K562 (cell line): ENCODE measurements at regions not wholly inside any gene's neighbourhood (a gene's known extent, or its start where the extent isn't known, plus 50 kb on each side); places are given as distances from the start of the nearest gene placed in this dataset.

Source experiments
- ATAC-seq: fragments of 200-7000 bp; cut with Tn5 transposase; 3 replicates; pipeline ENCODE4 v1.9.1; 2020; ENCODE audit warnings: moderate library complexity
- BruUV-seq: library from RNA; stranded (reverse); fragments of 400-500 nt; replicated peaks from 2 replicates; lab custom pipeline; 2021; lab: Mats Ljungman, UMichigan
- CTCF ChIA-PET: fragments of 300-600 bp; formaldehyde crosslinking; extraction: SDS; loops from one replicate; lab custom pipeline; 2021; ENCODE audit warnings: low intra/inter-chr PET ratio; lab: Yijun Ruan, JAX
- POLR2A ChIA-PET: fragments of 300-600, 350-650 bp; sonication (Branson Sonifier 250); formaldehyde crosslinking; extraction: SDS; loops from one replicate; lab custom pipeline; 2021; ENCODE audit warnings: antibody characterized with exemption, inconsistent platforms; lab: Yijun Ruan, JAX
- DNase-seq, 4 experiments: peaks; one replicate each; pipeline versions ENCODE4 v3.0.0 to v3.0.0-alpha.2; 2011 to 2018; ENCODE audit warnings: low spot score in 3 of 4, mixed read lengths in 3 of 4; ENCODE audit errors: extremely low read depth in 1 of 4
- FAIRE-seq: peaks from 2 replicates; lab custom pipeline; 2011; peaks lifted over from hg19 to GRCh38; lab: Jason Lieb, UNC
- H2AFZ ChIP-seq: 2 replicates; pipeline ENCODE4 v1.6.0; 2011; ENCODE audit warnings: low read depth, low read length, control low read depth, inconsistent platforms
- H3K27ac ChIP-seq: fragments of 200-600 bp; 3 replicates; pipeline ENCODE4 v1.8.0; 2011; ENCODE audit warnings: low read depth, mild to moderate bottlenecking, control low read depth, inconsistent platforms, low read length, moderate library complexity, mixed read lengths; ENCODE audit errors: extremely low read depth
- H3K27me3 ChIP-seq, 2 experiments: fragments of 300-600 bp in 1 of 2; 2 replicates in 1 of 2; 3 replicates in 1 of 2; pipeline versions ENCODE4 v1.6.0 to v1.8.0; 2011; ENCODE audit warnings: inconsistent platforms in 2 of 2, low read length in 2 of 2, mild to moderate bottlenecking in 1 of 2, mixed read lengths in 1 of 2, moderate library complexity in 1 of 2; ENCODE audit not compliant: control insufficient read depth in 2 of 2, insufficient read depth in 2 of 2
- H3K36me3 ChIP-seq: fragments of 300-600 bp; 3 replicates; pipeline ENCODE4 v1.8.0; 2011; ENCODE audit warnings: mild to moderate bottlenecking, low read length, inconsistent platforms; ENCODE audit not compliant: control insufficient read depth, insufficient read depth
- H3K4me1 ChIP-seq, 2 experiments: fragments of 200-600 bp in 1 of 2; replicated peaks in 1 of 2; 2 replicates in 1 of 2; 3 replicates in 1 of 2; pipeline versions ENCODE4 v1.5.1 to v1.8.0; 2011; ENCODE audit warnings: inconsistent platforms in 2 of 2, low read length in 2 of 2, mild to moderate bottlenecking in 1 of 2, mixed read lengths in 1 of 2, moderate library complexity in 1 of 2; ENCODE audit not compliant: control insufficient read depth in 2 of 2, insufficient read depth in 2 of 2
- H3K4me2 ChIP-seq: 2 replicates; pipeline ENCODE4 v1.6.1; 2011; ENCODE audit warnings: low read length, control low read depth, inconsistent platforms, mixed read lengths; ENCODE audit not compliant: insufficient read depth
- H3K4me3 ChIP-seq: fragments of 200-600 bp; sonication (generic), shearing (Covaris generic); 2 replicates; pipeline ENCODE4 v1.5.1; 2016; ENCODE audit warnings: control low read depth, inconsistent platforms
- H3K79me2 ChIP-seq: fragments of 200-600 bp; 3 replicates; pipeline ENCODE4 v1.8.0; 2011; ENCODE audit warnings: low read length, inconsistent platforms; ENCODE audit not compliant: control insufficient read depth, insufficient read depth
- H3K9ac ChIP-seq, 2 experiments: 2 replicates each; pipeline versions ENCODE4 v1.6.0 to v1.6.1; 2011; ENCODE audit warnings: low read depth in 2 of 2, low read length in 2 of 2, control low read depth in 1 of 2, inconsistent platforms in 1 of 2, mild to moderate bottlenecking in 1 of 2, mixed read lengths in 1 of 2; ENCODE audit not compliant: insufficient read depth in 1 of 2
- H3K9me1 ChIP-seq: one replicate; pipeline ENCODE4 v1.6.0; 2011; ENCODE audit warnings: inconsistent platforms, mild to moderate bottlenecking, low read length, moderate library complexity; ENCODE audit not compliant: control insufficient read depth, insufficient read depth
- H3K9me3 ChIP-seq: replicated peaks from 2 replicates; pipeline ENCODE4 v1.5.1; 2011; ENCODE audit warnings: low read depth, low read length, inconsistent platforms; ENCODE audit not compliant: control insufficient read depth, insufficient read depth
- H4K20me1 ChIP-seq: replicated peaks from 2 replicates; pipeline ENCODE4 v1.6.1; 2011; ENCODE audit warnings: low read length, inconsistent platforms, mixed read lengths; ENCODE audit not compliant: control insufficient read depth, insufficient read depth
- CHD1 ChIP-seq: fragments of 200-600 bp; sonication (generic); IDR thresholded peaks from one replicate; pipeline ENCODE4 v1.6.1; 2012; ENCODE audit warnings: mild to moderate bottlenecking, moderate library complexity, low read length, inconsistent platforms
- POLR2B ChIP-seq: fragments of 450-650 bp; IDR thresholded peaks from 2 replicates; pipeline ENCODE4 v1.6.1; 2018; ENCODE audit warnings: low read depth; ENCODE audit not compliant: partially characterized antibody
- RFX1 ChIP-seq: fragments of 450-650 bp; IDR thresholded peaks from 2 replicates; pipeline ENCODE4 v1.6.1; 2016; ENCODE audit warnings: mild to moderate bottlenecking, moderate library complexity
- YY1 ChIP-seq, 3 experiments: IDR thresholded peaks; 2 replicates each; pipeline ENCODE4 v1.6.1; 2011; ENCODE audit warnings: low read length in 2 of 3, mild to moderate bottlenecking in 2 of 3, moderate library complexity in 2 of 3, borderline replicate concordance in 1 of 3, control low read depth in 1 of 3, low read depth in 1 of 3; ENCODE audit not compliant: insufficient read depth in 3 of 3, insufficient replicate concordance in 2 of 3, control insufficient read depth in 1 of 3, insufficient read length in 1 of 3; ENCODE audit errors: extremely low read depth in 1 of 3
- WGBS: fragments of 100-300 bp; shearing (Covaris generic); methylation state at CpG from one replicate; pipeline ENCODE4 v1.1.6; 2016; ENCODE audit warnings: low coverage, mixed read lengths; ENCODE audit not compliant: insufficient coverage; ENCODE audit errors: missing lambda C conversion rate; 5-methylcytosine and 5-hydroxymethylcytosine counted together
- in situ Hi-C: fragments of 300-500 bp; cut with MboI; formaldehyde crosslinking; loops from 4 replicates; pipeline ENCODE4 v1.15.0; 2018; ENCODE audit warnings: inconsistent platforms, mixed read lengths
- intact Hi-C: fragments of 100-400 bp; cut with micrococcal nuclease; formaldehyde crosslinking; loops from 2 replicates; pipeline ENCODE4 v1.14.2; 2022
- TF ChIP-seq, protein P1 (sequence below): fragments of 250-450 bp; sonication (Bioruptor Pico); IDR thresholded peaks from 2 replicates; pipeline ENCODE4 v1.9.0; 2021; ENCODE audit warnings: mild to moderate bottlenecking, inconsistent platforms
- TF ChIP-seq, protein P2 (sequence below): sonication (generic); IDR thresholded peaks from 2 replicates; pipeline ENCODE4 v1.6.1; 2016
- TF ChIP-seq, protein P3 (sequence below): fragments of 250-450 bp; sonication (Bioruptor Pico); IDR thresholded peaks from 2 replicates; pipeline ENCODE4 v1.4.0; 2020; ENCODE audit warnings: mild to moderate bottlenecking, moderate library complexity, borderline replicate concordance

DNA sequence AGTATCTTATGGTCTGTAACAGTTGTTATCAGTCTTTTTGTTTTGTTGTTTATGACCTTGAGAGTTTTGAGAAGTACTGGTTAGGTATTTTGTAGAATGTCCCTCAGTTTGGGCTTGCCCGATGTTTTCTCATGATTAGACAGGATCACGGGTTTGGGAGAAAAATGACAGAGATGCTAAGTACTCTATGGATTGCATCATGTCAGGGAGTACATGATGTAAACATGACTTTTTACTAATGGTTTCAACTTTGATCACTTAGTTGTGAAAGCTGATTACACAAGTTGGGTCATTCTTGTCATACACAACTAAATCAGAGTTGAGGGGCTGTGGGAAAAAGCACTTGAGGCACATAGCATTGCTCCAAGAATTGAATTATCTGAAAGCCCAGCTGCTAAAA is 94.7 kb upstream of the SIAH1 start (continued):
- TF ChIP-seq, protein P1, sequence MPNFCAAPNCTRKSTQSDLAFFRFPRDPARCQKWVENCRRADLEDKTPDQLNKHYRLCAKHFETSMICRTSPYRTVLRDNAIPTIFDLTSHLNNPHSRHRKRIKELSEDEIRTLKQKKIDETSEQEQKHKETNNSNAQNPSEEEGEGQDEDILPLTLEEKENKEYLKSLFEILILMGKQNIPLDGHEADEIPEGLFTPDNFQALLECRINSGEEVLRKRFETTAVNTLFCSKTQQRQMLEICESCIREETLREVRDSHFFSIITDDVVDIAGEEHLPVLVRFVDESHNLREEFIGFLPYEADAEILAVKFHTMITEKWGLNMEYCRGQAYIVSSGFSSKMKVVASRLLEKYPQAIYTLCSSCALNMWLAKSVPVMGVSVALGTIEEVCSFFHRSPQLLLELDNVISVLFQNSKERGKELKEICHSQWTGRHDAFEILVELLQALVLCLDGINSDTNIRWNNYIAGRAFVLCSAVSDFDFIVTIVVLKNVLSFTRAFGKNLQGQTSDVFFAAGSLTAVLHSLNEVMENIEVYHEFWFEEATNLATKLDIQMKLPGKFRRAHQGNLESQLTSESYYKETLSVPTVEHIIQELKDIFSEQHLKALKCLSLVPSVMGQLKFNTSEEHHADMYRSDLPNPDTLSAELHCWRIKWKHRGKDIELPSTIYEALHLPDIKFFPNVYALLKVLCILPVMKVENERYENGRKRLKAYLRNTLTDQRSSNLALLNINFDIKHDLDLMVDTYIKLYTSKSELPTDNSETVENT (CRISPR knock-in tag): no peak
- TF ChIP-seq CHD1: no peak
- no peak for TF ChIP-seq RFX1
- no peak for TF ChIP-seq POLR2B

DNA sequence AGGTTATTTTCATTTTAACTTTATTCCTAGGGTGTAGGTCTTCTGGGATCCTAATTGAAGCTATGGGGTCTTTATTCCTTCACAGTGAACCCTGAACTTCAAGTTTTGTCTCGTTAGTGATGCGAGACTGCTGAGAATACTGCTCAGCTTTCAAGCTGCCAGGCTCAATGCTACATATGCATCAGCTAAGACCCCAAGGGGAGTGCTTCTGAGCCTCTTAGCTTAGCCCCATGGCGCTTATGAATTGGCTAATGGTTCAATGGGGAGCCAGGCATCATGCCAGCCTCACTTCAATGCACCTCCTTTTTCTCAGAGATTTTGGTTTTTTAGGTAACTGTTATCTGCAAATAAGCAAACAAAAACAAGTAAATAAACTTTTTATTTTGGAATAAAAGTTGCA is 94.1 kb upstream of the SIAH1 start:
- no peaks in the 10 kb centered on the region; a peak in 1 of 5 replicates for H3K27me3 ChIP-seq
- ChIA-PET POLR2A (no interaction called here), CTCF (no interaction called here)
- H4K20me1 ChIP-seq: no peaks in the 10 kb centered on the region
- H3K36me3 ChIP-seq: no peaks in the 10 kb centered on the region
- BruUV-seq: no TSS peak
- H3K9ac ChIP-seq: no peak overlapping the region
- WGBS: 0% methylated on average over 3 of the region's 3 CpGs
- FAIRE-seq: no peak
- H3K4me3 ChIP-seq: no peak overlapping the region
- no peak for ATAC-seq
- no peak overlapping the region for H3K4me2 ChIP-seq
- no peak for DNase-seq
- no peak overlapping the region for H2AFZ ChIP-seq
- H3K27ac ChIP-seq: no peak overlapping the region
- in situ Hi-C loops (no loop called here), intact Hi-C loops (no loop called here)
- no peaks in the 10 kb centered on the region for H3K79me2 ChIP-seq
- H3K4me1 ChIP-seq: no peaks in the 10 kb centered on the region
- no peaks in the 10 kb centered on the region for H3K9me1 ChIP-seq
- no peaks in the 10 kb centered on the region for H3K9me3 ChIP-seq
- TF ChIP-seq YY1 (IDR thresholded peaks at IDR 0.05; ENCODE audit: borderline replicate concordance in 1 of 3, control insufficient read depth in 1 of 3, extremely low read depth in 1 of 3, insufficient read depth in 3 of 3, insufficient read length in 1 of 3, insufficient replicate concordance in 2 of 3, low read depth in 1 of 3, low read length in 2 of 3): no peak
- TF ChIP-seq, protein P2, sequence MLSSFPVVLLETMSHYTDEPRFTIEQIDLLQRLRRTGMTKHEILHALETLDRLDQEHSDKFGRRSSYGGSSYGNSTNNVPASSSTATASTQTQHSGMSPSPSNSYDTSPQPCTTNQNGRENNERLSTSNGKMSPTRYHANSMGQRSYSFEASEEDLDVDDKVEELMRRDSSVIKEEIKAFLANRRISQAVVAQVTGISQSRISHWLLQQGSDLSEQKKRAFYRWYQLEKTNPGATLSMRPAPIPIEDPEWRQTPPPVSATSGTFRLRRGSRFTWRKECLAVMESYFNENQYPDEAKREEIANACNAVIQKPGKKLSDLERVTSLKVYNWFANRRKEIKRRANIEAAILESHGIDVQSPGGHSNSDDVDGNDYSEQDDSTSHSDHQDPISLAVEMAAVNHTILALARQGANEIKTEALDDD: no peak
- TF ChIP-seq, protein P3, sequence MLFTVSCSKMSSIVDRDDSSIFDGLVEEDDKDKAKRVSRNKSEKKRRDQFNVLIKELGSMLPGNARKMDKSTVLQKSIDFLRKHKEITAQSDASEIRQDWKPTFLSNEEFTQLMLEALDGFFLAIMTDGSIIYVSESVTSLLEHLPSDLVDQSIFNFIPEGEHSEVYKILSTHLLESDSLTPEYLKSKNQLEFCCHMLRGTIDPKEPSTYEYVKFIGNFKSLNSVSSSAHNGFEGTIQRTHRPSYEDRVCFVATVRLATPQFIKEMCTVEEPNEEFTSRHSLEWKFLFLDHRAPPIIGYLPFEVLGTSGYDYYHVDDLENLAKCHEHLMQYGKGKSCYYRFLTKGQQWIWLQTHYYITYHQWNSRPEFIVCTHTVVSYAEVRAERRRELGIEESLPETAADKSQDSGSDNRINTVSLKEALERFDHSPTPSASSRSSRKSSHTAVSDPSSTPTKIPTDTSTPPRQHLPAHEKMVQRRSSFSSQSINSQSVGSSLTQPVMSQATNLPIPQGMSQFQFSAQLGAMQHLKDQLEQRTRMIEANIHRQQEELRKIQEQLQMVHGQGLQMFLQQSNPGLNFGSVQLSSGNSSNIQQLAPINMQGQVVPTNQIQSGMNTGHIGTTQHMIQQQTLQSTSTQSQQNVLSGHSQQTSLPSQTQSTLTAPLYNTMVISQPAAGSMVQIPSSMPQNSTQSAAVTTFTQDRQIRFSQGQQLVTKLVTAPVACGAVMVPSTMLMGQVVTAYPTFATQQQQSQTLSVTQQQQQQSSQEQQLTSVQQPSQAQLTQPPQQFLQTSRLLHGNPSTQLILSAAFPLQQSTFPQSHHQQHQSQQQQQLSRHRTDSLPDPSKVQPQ: no peak
